Glutamatergic neuron (in vitro differentiated cells): ENCODE measurements at regions not wholly inside any gene's neighbourhood (a gene's known extent, or its start where the extent isn't known, plus 50 kb on each side); places are given as distances from the start of the nearest gene placed in this dataset.

ENCODE experiments used
- DNase-seq: peaks from one replicate; pipeline ENCODE4 v3.0.0; 2022
- H3K27ac Mint-ChIP-seq: one replicate; pipeline ENCODE4 v1.8.0; 2020; ENCODE audit warnings: mild to moderate bottlenecking, mixed read lengths, inconsistent platforms; ENCODE audit not compliant: unreplicated experiment
- H3K27me3 Mint-ChIP-seq: one replicate; pipeline ENCODE4 v1.8.0; 2020; ENCODE audit warnings: mild to moderate bottlenecking, moderate library complexity, mixed read lengths, inconsistent platforms; ENCODE audit not compliant: unreplicated experiment
- H3K36me3 Mint-ChIP-seq: one replicate; pipeline ENCODE4 v1.8.0; 2020; ENCODE audit warnings: mild to moderate bottlenecking, mixed read lengths, inconsistent platforms; ENCODE audit not compliant: unreplicated experiment
- H3K4me1 Mint-ChIP-seq: one replicate; pipeline ENCODE4 v1.8.0; 2020; ENCODE audit warnings: mild to moderate bottlenecking, low read depth, mixed read lengths, inconsistent platforms; ENCODE audit not compliant: unreplicated experiment
- H3K4me3 Mint-ChIP-seq: one replicate; pipeline ENCODE4 v1.8.0; 2020; ENCODE audit warnings: mild to moderate bottlenecking, mixed read lengths, inconsistent platforms; ENCODE audit not compliant: unreplicated experiment
- H3K9me3 Mint-ChIP-seq: one replicate; pipeline ENCODE4 v1.8.0; 2020; ENCODE audit warnings: mild to moderate bottlenecking, moderate library complexity, mixed read lengths, inconsistent platforms; ENCODE audit not compliant: unreplicated experiment
- CTCF ChIP-seq: fragments of 200-600 bp; sonication (generic); IDR thresholded peaks from one replicate; pipeline ENCODE4 v1.5.0; 2021; ENCODE audit not compliant: partially characterized antibody, unreplicated experiment

DNA sequence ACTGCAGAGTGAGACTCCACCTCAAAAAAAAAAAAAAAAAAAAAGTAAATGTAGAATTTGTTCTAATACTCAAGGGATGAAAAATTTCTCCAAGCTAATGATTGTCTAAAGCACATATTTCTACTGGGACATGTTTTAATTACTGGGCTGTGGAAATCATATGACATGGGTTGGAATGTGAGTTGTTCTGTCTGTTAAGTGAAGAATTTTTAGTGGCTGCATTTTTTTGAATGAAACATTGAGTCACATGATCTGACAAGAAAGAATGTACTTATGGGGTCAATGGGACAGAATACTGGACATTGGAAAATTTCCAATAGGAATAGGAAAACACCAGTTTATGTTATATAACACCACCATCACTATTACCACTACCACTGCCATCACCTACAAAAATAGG, 123.8 kb upstream of the IVNS1ABP start:
- TF ChIP-seq CTCF: no peak
- DNase-seq: no peak
- H3K4me1 Mint-ChIP-seq: no peaks in the 10 kb centered on the region
- H3K36me3 Mint-ChIP-seq: no peaks in the 10 kb centered on the region
- H3K4me3 Mint-ChIP-seq: no peak overlapping the region
- no peak overlapping the region for H3K27ac Mint-ChIP-seq
- H3K27me3 Mint-ChIP-seq: no peaks in the 10 kb centered on the region
- no peaks in the 10 kb centered on the region for H3K9me3 Mint-ChIP-seq

DNA sequence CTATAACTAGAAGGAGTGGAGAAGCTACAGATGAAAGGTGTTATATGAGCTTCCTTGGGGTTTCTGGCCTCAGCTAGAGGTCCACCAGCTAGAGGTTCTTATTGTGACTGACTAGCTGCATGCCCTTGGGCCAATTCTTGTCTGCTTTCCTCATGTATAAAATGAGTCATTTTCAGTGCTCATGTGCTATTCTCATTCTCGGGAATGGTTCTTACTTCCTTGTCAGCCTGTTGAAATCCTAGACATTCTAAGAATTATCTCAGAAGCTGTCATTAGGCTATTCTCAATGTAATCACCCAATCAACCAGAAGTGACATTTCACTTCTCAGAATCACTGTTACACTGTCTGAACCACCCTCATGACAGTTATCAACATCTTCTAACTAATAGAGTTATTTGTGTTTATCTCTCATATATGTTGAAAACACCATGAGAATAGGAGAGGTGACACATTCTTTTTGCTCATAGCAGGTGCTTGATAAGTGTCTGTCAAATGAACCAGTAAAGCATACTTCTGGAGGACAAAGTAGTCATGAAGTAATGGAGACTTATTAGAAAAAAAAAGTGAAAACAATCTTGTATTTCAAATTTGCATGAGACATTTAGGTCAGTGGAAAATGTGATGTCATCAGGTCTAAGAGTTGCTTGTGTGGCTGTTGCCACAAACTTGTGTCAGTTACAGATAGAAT, 122.8 kb upstream of the IVNS1ABP start:
- Mint-ChIP-seq H3K4me1 (no peaks in the 10 kb centered on the region), H3K4me3 (no peak overlapping the region), H3K9me3 (no peaks in the 10 kb centered on the region), H3K27ac (no peak overlapping the region), H3K27me3 (no peaks in the 10 kb centered on the region), H3K36me3 (no peaks in the 10 kb centered on the region)
- no peak for TF ChIP-seq CTCF
- DNase-seq: no peak

DNA sequence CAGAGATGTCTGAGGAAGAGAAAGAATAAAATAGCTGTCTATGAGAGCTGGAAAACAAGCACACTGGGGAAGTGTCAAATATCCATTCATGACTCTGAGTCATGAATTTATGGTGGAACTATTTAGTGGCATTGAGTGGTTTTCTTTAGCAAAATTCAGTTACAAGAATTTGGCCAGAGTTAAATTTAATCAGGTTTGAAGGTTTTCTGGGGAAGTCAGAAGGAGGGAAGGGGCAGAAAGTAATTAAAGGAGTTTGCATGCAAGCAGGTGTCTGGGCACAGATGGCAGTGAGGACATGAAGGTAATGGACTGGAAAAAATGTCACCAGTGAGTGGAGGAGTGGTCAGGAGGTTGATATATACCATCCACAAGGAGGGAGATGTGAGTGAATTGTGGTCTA, 121.9 kb upstream of the IVNS1ABP start:
- no peaks in the 10 kb centered on the region for H3K36me3 Mint-ChIP-seq
- H3K27me3 Mint-ChIP-seq: no peaks in the 10 kb centered on the region
- H3K4me3 Mint-ChIP-seq: no peak overlapping the region
- H3K27ac Mint-ChIP-seq: no peak overlapping the region
- no peak for DNase-seq
- no peaks in the 10 kb centered on the region for H3K4me1 Mint-ChIP-seq
- no peaks in the 10 kb centered on the region for H3K9me3 Mint-ChIP-seq
- no peak for TF ChIP-seq CTCF

GRCh38 chr1:185435696-185436379, 118.8 kb upstream of the IVNS1ABP start:
- no peak overlapping the region for H3K27ac Mint-ChIP-seq
- no peak for DNase-seq
- no peaks in the 10 kb centered on the region for H3K36me3 Mint-ChIP-seq
- H3K4me3 Mint-ChIP-seq: no peak overlapping the region
- no peak for TF ChIP-seq CTCF
- no peaks in the 10 kb centered on the region for H3K9me3 Mint-ChIP-seq
- no peaks in the 10 kb centered on the region for H3K4me1 Mint-ChIP-seq
- H3K27me3 Mint-ChIP-seq: no peaks in the 10 kb centered on the region

GRCh38 chr1:185434721-185435120, 117.7 kb upstream of the IVNS1ABP start:
- Mint-ChIP-seq H3K4me1 (no peaks in the 10 kb centered on the region), H3K4me3 (no peak overlapping the region), H3K36me3 (no peaks in the 10 kb centered on the region), H3K27ac (no peak overlapping the region), H3K27me3 (no peaks in the 10 kb centered on the region), H3K9me3 (peaks cover 2% of the 10 kb centered on the region)
- DNase-seq: no peak
- no peak for TF ChIP-seq CTCF
